Neuronal stem cell (in vitro differentiated cells): ENCODE measurements at regions not wholly inside any gene's neighbourhood (a gene's known extent, or its start where the extent isn't known, plus 50 kb on each side); places are given as distances from the start of the nearest gene placed in this dataset.

ENCODE experiments used
- DNase-seq: peaks from one replicate; pipeline ENCODE4 v3.0.0-alpha.2; 2013; ENCODE audit warnings: low spot score
- H2AFZ ChIP-seq: one replicate; pipeline ENCODE4 v1.6.1; 2013; ENCODE audit warnings: mild to moderate bottlenecking, low read length, inconsistent platforms
- H2AK5ac ChIP-seq: 2 replicates; pipeline ENCODE4 v1.6.1; 2013; ENCODE audit warnings: low read depth, mild to moderate bottlenecking, inconsistent platforms, low read length, moderate library complexity, mixed read lengths
- H2BK120ac ChIP-seq: 2 replicates; pipeline ENCODE4 v1.6.1; 2013; ENCODE audit warnings: low read depth, mild to moderate bottlenecking, inconsistent platforms, low read length, moderate library complexity, mixed read lengths
- H2BK12ac ChIP-seq: one replicate; pipeline ENCODE4 v1.6.1; 2013; ENCODE audit warnings: low read length, inconsistent platforms
- H2BK15ac ChIP-seq: 2 replicates; pipeline ENCODE4 v1.6.1; 2013; ENCODE audit warnings: mild to moderate bottlenecking, low read length, inconsistent platforms, mixed read lengths
- H2BK5ac ChIP-seq: one replicate; pipeline ENCODE4 v1.6.1; 2013; ENCODE audit warnings: inconsistent platforms, mild to moderate bottlenecking, low read length, moderate library complexity
- H3K14ac ChIP-seq: one replicate; pipeline ENCODE4 v1.6.1; 2013; ENCODE audit warnings: low read length, inconsistent platforms
- H3K18ac ChIP-seq: 2 replicates; pipeline ENCODE4 v1.6.1; 2013; ENCODE audit warnings: low read length, inconsistent platforms
- H3K23ac ChIP-seq: 2 replicates; pipeline ENCODE4 v1.6.1; 2013; ENCODE audit warnings: low read depth, mild to moderate bottlenecking, mixed read lengths, low read length, inconsistent platforms; ENCODE audit not compliant: poor library complexity
- H3K27ac ChIP-seq: replicated peaks from 3 replicates; pipeline ENCODE4 v1.5.1; 2013; ENCODE audit warnings: low read length, inconsistent platforms
- H3K27me3 ChIP-seq, 3 experiments: 2 replicates each; pipeline ENCODE4 v1.6.1; 2013; ENCODE audit warnings: low read length in 3 of 3, mild to moderate bottlenecking in 2 of 3, inconsistent platforms in 1 of 3, low read depth in 1 of 3, mixed read lengths in 1 of 3, moderate library complexity in 1 of 3; ENCODE audit not compliant: control insufficient read depth in 3 of 3, insufficient read depth in 3 of 3
- H3K36me3 ChIP-seq, 2 donors: replicated peaks in 1 of 2; 2 replicates each; pipeline ENCODE4 v1.6.1; 2013; ENCODE audit warnings: low read length in 2 of 2; ENCODE audit not compliant: control insufficient read depth in 2 of 2, insufficient read depth in 2 of 2
- H3K4ac ChIP-seq: 2 replicates; pipeline ENCODE4 v1.6.1; 2013; ENCODE audit warnings: inconsistent platforms, mild to moderate bottlenecking, low read length, moderate library complexity
- H3K4me1 ChIP-seq, 2 donors: 1 replicate in 1 of 2; 2 replicates in 1 of 2; pipeline ENCODE4 v1.6.1; 2013; ENCODE audit warnings: low read length in 2 of 2, low read depth in 1 of 2; ENCODE audit not compliant: control insufficient read depth in 2 of 2, insufficient read depth in 1 of 2
- H3K4me2 ChIP-seq: one replicate; pipeline ENCODE4 v1.6.1; 2013; ENCODE audit warnings: mild to moderate bottlenecking, low read length, inconsistent platforms; ENCODE audit not compliant: insufficient read depth, poor library complexity, severe bottlenecking
- H3K4me3 ChIP-seq, 2 donors: 2 replicates each; pipeline ENCODE4 v1.5.1; 2013; ENCODE audit warnings: low read length in 2 of 2, mild to moderate bottlenecking in 2 of 2, inconsistent platforms in 1 of 2, moderate library complexity in 1 of 2
- H3K79me1 ChIP-seq: one replicate; pipeline ENCODE4 v1.6.1; 2013; ENCODE audit warnings: low read depth, mild to moderate bottlenecking, inconsistent platforms, low read length, moderate library complexity
- H3K9ac ChIP-seq: one replicate; pipeline ENCODE4 v1.6.1; 2013; ENCODE audit warnings: mild to moderate bottlenecking, low read depth, low read length, inconsistent platforms; ENCODE audit not compliant: poor library complexity
- H3K9me3 ChIP-seq, 2 donors: replicated peaks in 1 of 2; 2 replicates each; pipeline versions ENCODE3 to v1.6.1; 2013; ENCODE audit warnings: low read length in 2 of 2, mild to moderate bottlenecking in 2 of 2, inconsistent platforms in 1 of 2, low read depth in 1 of 2, mixed read lengths in 1 of 2, moderate library complexity in 1 of 2; ENCODE audit not compliant: control insufficient read depth in 2 of 2, insufficient read depth in 1 of 2
- H4K8ac ChIP-seq: one replicate; pipeline ENCODE4 v1.6.1; 2013; ENCODE audit warnings: low read depth, mild to moderate bottlenecking, inconsistent platforms, low read length, moderate library complexity
- H4K91ac ChIP-seq: one replicate; pipeline ENCODE4 v1.6.1; 2013; ENCODE audit warnings: low read length, low read depth, mild to moderate bottlenecking, inconsistent platforms; ENCODE audit not compliant: poor library complexity
- WGBS, 2 donors: extraction: QIAGEN DNeasy Blood & Tissue Kit; methylation state at CpG; one replicate each; pipeline ENCODE4 v1.1.7; 2013; ENCODE audit warnings: missing lambda C conversion rate in 2 of 2, mixed read lengths in 1 of 2; ENCODE audit not compliant: insufficient read length in 2 of 2, insufficient replicate concordance in 1 of 2; ENCODE audit errors: extremely low coverage in 2 of 2; 5-methylcytosine and 5-hydroxymethylcytosine counted together

DNA sequence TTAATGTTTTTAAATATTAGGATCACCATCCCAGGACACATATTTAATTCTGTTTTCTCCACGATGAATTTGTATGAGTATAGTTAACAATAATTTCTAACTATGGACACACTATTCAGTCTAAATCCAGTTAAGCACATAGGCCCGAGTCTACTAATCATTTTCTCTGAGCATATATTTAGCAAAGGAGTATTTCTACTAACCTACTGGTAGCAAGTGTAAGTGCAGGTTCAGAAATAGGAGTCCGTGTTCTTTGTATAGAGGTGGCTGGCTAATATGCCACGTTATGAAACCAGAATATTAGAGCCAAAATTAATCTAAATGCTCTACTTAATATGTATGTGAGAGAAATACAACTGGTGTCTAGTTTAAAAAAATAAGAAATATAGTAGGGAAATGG, 416.6 kb upstream of the NXPH2 start:
- no CpG with 5 or more reads among the region's 4 CpGs for WGBS, 2 donors
- H3K27me3 ChIP-seq: no peaks in the 10 kb centered on the region
- H3K18ac ChIP-seq: no peak overlapping the region

GRCh38 chr2:139194546-139194945, 414.4 kb upstream of the NXPH2 start:
- no peak for DNase-seq
- Histone ChIP-seq H3K9ac (no peak overlapping the region), H3K27me3 (no peaks in the 10 kb centered on the region), H3K4ac (no peak overlapping the region), H4K91ac (no peak overlapping the region), H3K4me2 (no peak overlapping the region), H3K18ac (no peak overlapping the region), H2AK5ac (no peak overlapping the region), H2BK12ac (no peak overlapping the region), H2BK120ac (no peak overlapping the region), H3K27ac (no peak overlapping the region), H3K36me3 (no peaks in the 10 kb centered on the region), H3K4me3 (no peak overlapping the region), H3K4me1 (no peaks in the 10 kb centered on the region), H2BK5ac (no peak overlapping the region), H2AFZ (no peak overlapping the region), H3K9me3 (no peaks in the 10 kb centered on the region), H3K79me1 (no peaks in the 10 kb centered on the region), H4K8ac (no peak overlapping the region), H3K23ac (no peak overlapping the region), H3K14ac (no peak overlapping the region), H2BK15ac (no peak overlapping the region)
- no CpG with 5 or more reads among the region's 7 CpGs for WGBS, 2 donors

More for the DNA sequence above, 416.6 kb upstream of the NXPH2 start:
- H3K36me3 ChIP-seq: no peaks in the 10 kb centered on the region
- no peak overlapping the region for H3K4me2 ChIP-seq
- H2BK12ac ChIP-seq: no peak overlapping the region
- H3K79me1 ChIP-seq: no peaks in the 10 kb centered on the region
- no peak overlapping the region for H3K27ac ChIP-seq
- H4K8ac ChIP-seq: no peak overlapping the region
- H2BK120ac ChIP-seq: no peak overlapping the region
- no peak overlapping the region for H3K14ac ChIP-seq
- H2AK5ac ChIP-seq: no peak overlapping the region
- H3K4me3 ChIP-seq: no peak overlapping the region
- H2BK5ac ChIP-seq: no peak overlapping the region
- no peak overlapping the region for H3K4ac ChIP-seq
- H3K9ac ChIP-seq: no peak overlapping the region
- no peaks in the 10 kb centered on the region for H3K4me1 ChIP-seq
- no peak overlapping the region for H3K23ac ChIP-seq
- H4K91ac ChIP-seq: no peak overlapping the region
- H2AFZ ChIP-seq: no peak overlapping the region
- H2BK15ac ChIP-seq: no peak overlapping the region
- no peak for DNase-seq
- no peaks in the 10 kb centered on the region for H3K9me3 ChIP-seq

DNA sequence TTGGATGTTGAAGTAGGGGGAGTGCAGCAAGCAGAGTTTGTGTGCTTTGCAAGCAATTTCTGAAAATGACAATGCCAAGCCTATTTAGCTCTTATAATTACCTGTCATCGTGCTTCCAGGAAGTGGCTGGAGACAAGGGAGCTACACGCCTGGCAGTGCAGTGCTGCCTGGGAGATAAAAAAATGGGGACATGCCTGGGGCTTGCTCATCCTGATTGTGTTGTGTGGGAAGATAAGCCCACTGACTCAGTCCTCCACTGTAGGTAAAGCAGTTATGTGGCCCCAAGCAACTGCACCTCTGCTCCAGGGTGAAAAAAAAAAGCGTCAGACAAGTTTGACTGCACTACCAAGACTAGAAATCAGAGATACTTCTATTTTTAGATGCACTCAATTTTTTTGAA, 396.9 kb upstream of the NXPH2 start:
- Histone ChIP-seq H4K91ac (no peak overlapping the region), H4K8ac (no peak overlapping the region), H2AFZ (no peak overlapping the region), H3K18ac (no peak overlapping the region), H3K4me1 (peaks cover 0 to 2% of the 10 kb centered on the region in 2 donors), H3K79me1 (no peaks in the 10 kb centered on the region), H2BK5ac (no peak overlapping the region), H3K9me3 (no peaks in the 10 kb centered on the region), H3K27ac (no peak overlapping the region), H2BK120ac (no peak overlapping the region), H3K23ac (no peak overlapping the region), H2AK5ac (no peak overlapping the region), H3K27me3 (no peaks in the 10 kb centered on the region), H3K4me2 (no peak overlapping the region), H2BK12ac (no peak overlapping the region), H3K36me3 (no peaks in the 10 kb centered on the region), H3K9ac (no peak overlapping the region), H3K4me3 (no peak overlapping the region), H3K4ac (no peak overlapping the region), H3K14ac (no peak overlapping the region), H2BK15ac (no peak overlapping the region)
- DNase-seq: no peak
- no CpG with 5 or more reads among the region's 3 CpGs for WGBS, 2 donors

- Histone ChIP-seq H4K91ac (no peak overlapping the region), H3K14ac (no peak overlapping the region), H2BK15ac (no peak overlapping the region), H3K9ac (no peak overlapping the region), H3K27ac (no peak overlapping the region), H3K4me3 (no peak overlapping the region), H3K4ac (no peak overlapping the region), H3K18ac (no peak overlapping the region), H3K27me3 (no peaks in the 10 kb centered on the region), H3K9me3 (no peaks in the 10 kb centered on the region), H2BK5ac (no peak overlapping the region), H4K8ac (no peak overlapping the region), H3K79me1 (no peaks in the 10 kb centered on the region), H3K4me2 (no peak overlapping the region), H2BK12ac (no peak overlapping the region), H3K36me3 (no peaks in the 10 kb centered on the region), H2AK5ac (no peak overlapping the region), H3K23ac (no peak overlapping the region), H2AFZ (no peak overlapping the region), H2BK120ac (no peak overlapping the region), H3K4me1 (no peaks in the 10 kb centered on the region)
- no peak for DNase-seq
- no CpG with 5 or more reads among the region's 3 CpGs for WGBS, 2 donors
Observed at GRCh38 chr2:139175510-139175909, 395.3 kb upstream of the NXPH2 start.
